ENCODE measurements at regions not wholly inside any gene's neighbourhood (a gene's known extent, or its start where the extent isn't known, plus 50 kb on each side); places are given as distances from the start of the nearest gene placed in this dataset.

- H3K36me3 ChIP-seq (ENCODE audit: low read depth) = no peaks in the 10 kb centered on the region
- ATAC-seq (no peak), DNase-seq (no peak)
- intact Hi-C loops (cut with DNase I, micrococcal nuclease) = no loop called here
- no peaks in the 10 kb centered on the region for H3K9me3 ChIP-seq
- H3K4me1 ChIP-seq (ENCODE audit: low read depth) = no peaks in the 10 kb centered on the region
- TF ChIP-seq CTCF (IDR thresholded peaks at IDR 0.05) = no peak
- H3K4me3 ChIP-seq = no peak overlapping the region
Measured at GRCh38 chr1:47680815-47681475, 243.1 kb downstream of the FOXD2 start.

DNA sequence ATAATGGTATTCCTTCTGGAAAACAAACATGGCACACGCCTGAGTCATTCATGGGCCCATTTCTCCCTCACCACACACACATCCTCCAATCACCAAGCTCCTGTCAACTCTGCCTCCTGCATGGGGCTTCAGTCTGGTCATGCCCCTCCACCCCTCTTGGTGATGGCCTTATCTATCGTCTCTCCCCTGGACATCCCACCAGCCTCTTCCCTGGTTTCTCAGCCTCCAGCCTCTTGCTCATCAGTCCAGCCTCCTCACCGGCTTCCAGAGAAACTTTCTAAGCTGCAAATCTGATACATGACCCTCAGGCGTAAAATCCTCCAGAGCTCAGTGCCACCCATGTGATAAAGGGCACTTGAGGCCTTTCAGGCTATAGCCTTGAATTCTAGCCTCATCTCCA, 243.9 kb downstream of the FOXD2 start:
- H3K4me1 ChIP-seq (ENCODE audit: low read depth) = no peaks in the 10 kb centered on the region
- ATAC-seq (no peak), DNase-seq (no peak)
- TF ChIP-seq CTCF (IDR thresholded peaks at IDR 0.05) = no peak
- no peak overlapping the region for H3K4me3 ChIP-seq
- no peaks in the 10 kb centered on the region for H3K36me3 ChIP-seq (ENCODE audit: low read depth)
- H3K9me3 ChIP-seq = no peaks in the 10 kb centered on the region
- intact Hi-C loops (cut with DNase I, micrococcal nuclease) = no loop called here

DNA sequence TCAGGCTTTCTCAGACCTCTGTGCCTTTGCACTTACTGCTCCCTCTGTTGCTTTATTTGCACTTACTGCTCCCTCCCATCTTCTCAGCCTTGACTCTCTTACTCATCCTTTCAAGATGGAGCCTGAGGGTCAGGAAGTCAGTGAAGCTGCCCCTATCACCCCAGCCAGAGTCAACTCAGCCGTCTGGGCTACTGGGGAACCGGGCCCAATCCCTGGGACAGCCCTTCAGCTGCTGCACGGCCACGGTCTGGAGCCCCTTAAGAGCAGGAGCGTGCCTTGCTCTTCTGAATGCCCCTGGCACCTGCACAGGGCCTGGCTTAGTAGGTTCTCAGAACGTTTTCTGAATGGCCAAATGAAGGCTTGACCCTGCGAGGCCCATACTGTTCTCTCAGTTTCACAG, 244.4 kb downstream of the FOXD2 start:
- Histone ChIP-seq H3K9me3 (no peaks in the 10 kb centered on the region), H3K4me3 (no peak overlapping the region), H3K4me1 (ENCODE audit: low read depth) (no peaks in the 10 kb centered on the region), H3K36me3 (ENCODE audit: low read depth) (no peaks in the 10 kb centered on the region)
- no peak for TF ChIP-seq CTCF (IDR thresholded peaks at IDR 0.05)
- intact Hi-C loops (cut with DNase I, micrococcal nuclease) = no loop called here
- DNase-seq (no peak), ATAC-seq (no peak)

DNA sequence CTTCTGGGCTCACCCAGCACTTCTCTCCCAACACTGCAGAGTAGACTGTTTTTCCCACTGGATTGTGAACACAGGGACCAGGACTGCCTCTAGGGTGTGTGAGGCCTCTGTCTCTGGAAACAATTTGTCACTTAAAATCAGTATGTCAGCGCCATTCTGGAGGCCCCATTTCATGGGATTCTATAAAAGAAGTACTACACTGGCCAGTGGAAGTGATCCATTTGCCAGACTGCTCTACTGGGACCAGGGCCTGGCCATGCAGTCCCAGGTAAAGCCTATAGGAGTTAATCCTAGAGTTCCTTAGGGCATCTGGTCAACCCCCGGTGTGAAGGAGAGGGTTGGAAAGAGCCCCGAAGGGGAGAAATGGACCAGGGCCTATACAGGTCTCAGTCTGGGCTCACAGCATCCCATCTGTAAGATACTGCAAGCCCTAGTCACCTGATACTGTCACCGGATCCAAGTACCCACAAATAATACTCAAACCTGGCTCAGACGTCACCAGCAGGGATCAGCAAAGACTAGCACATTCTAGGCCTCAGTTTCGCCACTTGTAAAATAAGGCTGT, 245.0 kb downstream of the FOXD2 start:
- TF ChIP-seq CTCF (IDR thresholded peaks at IDR 0.05) = no peak
- H3K36me3 ChIP-seq (ENCODE audit: low read depth) = no peaks in the 10 kb centered on the region
- no peak overlapping the region for H3K4me3 ChIP-seq
- no peak for DNase-seq
- intact Hi-C loops (cut with DNase I, micrococcal nuclease) = no loop called here
- H3K4me1 ChIP-seq (ENCODE audit: low read depth) = no peaks in the 10 kb centered on the region
- no peaks in the 10 kb centered on the region for H3K9me3 ChIP-seq
- ATAC-seq = no peak

DNA sequence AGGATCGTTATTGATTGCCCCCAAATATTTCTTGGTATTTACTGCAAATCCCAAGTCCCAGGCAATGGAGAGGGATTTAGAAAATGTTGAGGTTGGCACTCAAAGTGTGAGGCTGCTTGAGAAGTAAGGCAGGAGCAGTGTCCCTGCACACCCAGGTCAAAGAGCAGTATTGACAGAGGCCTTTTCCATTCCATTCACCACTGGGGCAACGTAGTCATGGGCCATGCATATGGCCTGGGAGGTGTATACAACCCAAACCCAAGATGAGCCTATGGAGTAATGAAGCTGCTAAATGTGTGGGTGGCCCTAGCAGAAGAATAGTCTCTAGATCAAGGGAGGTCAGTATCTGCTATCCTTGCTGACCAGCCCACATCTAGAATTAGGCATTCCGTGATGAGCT, 245.6 kb downstream of the FOXD2 start:
- no peak for TF ChIP-seq CTCF (IDR thresholded peaks at IDR 0.05)
- intact Hi-C loops (cut with DNase I, micrococcal nuclease) = no loop called here
- no peaks in the 10 kb centered on the region for H3K9me3 ChIP-seq

More for the DNA sequence above, 245.6 kb downstream of the FOXD2 start:
- ATAC-seq = peak; percentile 61
- H3K4me3 ChIP-seq = no peak overlapping the region
- H3K36me3 ChIP-seq (ENCODE audit: low read depth) = no peaks in the 10 kb centered on the region
- no peak for DNase-seq
- no peaks in the 10 kb centered on the region for H3K4me1 ChIP-seq (ENCODE audit: low read depth)

Data from mucosa of descending colon (tissue), 3 donors.